ENCODE measurements at regions not wholly inside any gene's neighbourhood (a gene's known extent, or its start where the extent isn't known, plus 50 kb on each side); places are given as distances from the start of the nearest gene placed in this dataset.

- Histone ChIP-seq H3K4me1 (ENCODE audit: control insufficient read depth in 4 of 4, insufficient read depth in 4 of 4, low read length in 3 of 4) (no peaks in the 10 kb centered on the region), H3K36me3 (ENCODE audit: control insufficient read depth in 4 of 4, insufficient read depth in 3 of 4, low read depth in 1 of 4, low read length in 3 of 4) (no peaks in the 10 kb centered on the region), H3K27me3 (ENCODE audit: control insufficient read depth in 4 of 4, insufficient read depth in 4 of 4, low read length in 3 of 4) (no peaks in the 10 kb centered on the region), H3K4me3 (ENCODE audit: low read depth in 1 of 3, low read length in 3 of 3) (no peak overlapping the region), H3K27ac (ENCODE audit: low read depth in 1 of 2, low read length in 2 of 2) (no peak overlapping the region), H3K9ac (ENCODE audit: low read depth in 1 of 2, low read length in 2 of 2) (no peak overlapping the region), H3K9me3 (ENCODE audit: control insufficient read depth in 4 of 4, low read length in 3 of 4) (peaks cover 5 to 19% (median 6%) of the 10 kb centered on the region in 4 donors)
- DNase-seq (ENCODE audit: low spot score), result no peak
- TF ChIP-seq EGR1 (IDR thresholded peaks at IDR 0.05; ENCODE audit: low read depth in 2 of 2) (no peak), GABPA (IDR thresholded peaks at IDR 0.05 in 1 of 2, conservative IDR thresholded peaks at IDR 0.05 in 1 of 2) (no peak), HNF4A (conservative IDR thresholded peaks at IDR 0.05) (no peak), ATF3 (IDR thresholded peaks at IDR 0.05) (no peak), MAX (IDR thresholded peaks at IDR 0.05) (no peak), JUND (IDR thresholded peaks at IDR 0.05) (no peak), SP1 (IDR thresholded peaks at IDR 0.05) (no peak), RXRA (IDR thresholded peaks at IDR 0.05) (no peak), ZBTB33 (IDR thresholded peaks at IDR 0.05) (no peak), CTCF (IDR thresholded peaks at IDR 0.05; ENCODE audit: low read depth, low read length, missing input control) (no peak), FOXA2 (IDR thresholded peaks at IDR 0.05) (no peak), NR2F2 (IDR thresholded peaks at IDR 0.05) (no peak), TAF1 (conservative IDR thresholded peaks at IDR 0.05) (no peak), FOXA1 (IDR thresholded peaks at IDR 0.05) (no peak), RAD21 (IDR thresholded peaks at IDR 0.05) (no peak), HNF4G (IDR thresholded peaks at IDR 0.05) (no peak), REST (IDR thresholded peaks at IDR 0.05) (no peak), YY1 (IDR thresholded peaks at IDR 0.05) (no peak)
- WGBS, result 85% methylated on average over 6 of the region's 6 CpGs
These were observed 96.1 kb downstream of the KCNA5 start for GRCh38 chr12:5139751-5140150.
